Colonic mucosa (tissue), 4 donors: ENCODE measurements at regions not wholly inside any gene's neighbourhood (a gene's known extent, or its start where the extent isn't known, plus 50 kb on each side); places are given as distances from the start of the nearest gene placed in this dataset.

Experiments
- DNase-seq: peaks from one replicate; pipeline ENCODE4 v3.0.0-alpha.2; 2020
- H3K27ac ChIP-seq: fragments of 200-600 bp; one replicate; pipeline ENCODE4 v1.8.0; 2021
- H3K27me3 ChIP-seq: fragments of 200-600 bp; one replicate; pipeline ENCODE4 v1.8.0; 2021
- H3K36me3 ChIP-seq: fragments of 200-600 bp; one replicate; pipeline ENCODE4 v1.8.0; 2021
- H3K4me1 ChIP-seq: fragments of 200-600 bp; one replicate; pipeline ENCODE4 v1.8.0; 2021; ENCODE audit warnings: mild to moderate bottlenecking
- H3K4me3 ChIP-seq: fragments of 200-600 bp; one replicate; pipeline ENCODE4 v1.8.0; 2021
- H3K9ac ChIP-seq, 2 donors: one replicate each; pipeline ENCODE4 v1.7.0; 2013; ENCODE audit warnings: control low read depth in 2 of 2, low read depth in 2 of 2, low read length in 2 of 2
- H3K9me3 ChIP-seq: fragments of 200-600 bp; one replicate; pipeline ENCODE4 v1.8.0; 2021
- CTCF ChIP-seq: fragments of 200-600 bp; IDR thresholded peaks from one replicate; pipeline ENCODE4 v1.8.0; 2022; ENCODE audit warnings: antibody characterized with exemption, mild to moderate bottlenecking
- intact Hi-C: fragments of 100-400 bp; cut with DNase I; formaldehyde crosslinking; loops from one replicate; pipeline ENCODE4 v1.14.1; 2022
- donor health status: healthy.
- donor health status: DM: no; HTN: no; CAD: no.
- donor health status: DM: no; HTN: no; CAD: no.

- TF ChIP-seq CTCF, result no peak
- no peaks in the 10 kb centered on the region for H3K9me3 ChIP-seq
- no peak overlapping the region for H3K9ac ChIP-seq
- intact Hi-C loops, result no loop called here
- no peak overlapping the region for H3K4me3 ChIP-seq
- no peaks in the 10 kb centered on the region for H3K36me3 ChIP-seq
- DNase-seq, result no peak
- H3K27ac ChIP-seq, result no peak overlapping the region
- no peaks in the 10 kb centered on the region for H3K27me3 ChIP-seq
- no peaks in the 10 kb centered on the region for H3K4me1 ChIP-seq
These were observed 254.8 kb downstream of the TEX29 start for GRCh38 chr13:111575276-111575675.

- DNase-seq, result no peak
- TF ChIP-seq CTCF, result no peak
- H3K4me1 ChIP-seq, result no peaks in the 10 kb centered on the region
- H3K9me3 ChIP-seq, result no peaks in the 10 kb centered on the region
- no peaks in the 10 kb centered on the region for H3K27me3 ChIP-seq
- no peak overlapping the region for H3K27ac ChIP-seq
- H3K36me3 ChIP-seq, result no peaks in the 10 kb centered on the region
- intact Hi-C loops, result no loop called here
- H3K4me3 ChIP-seq, result no peak overlapping the region
- no peak overlapping the region for H3K9ac ChIP-seq
These were observed 255.3 kb downstream of the TEX29 start for GRCh38 chr13:111575719-111576118.

GRCh38 chr13:111577208-111577828 lies 256.9 kb downstream of the TEX29 start:
- Histone ChIP-seq H3K27ac (no peak overlapping the region), H3K27me3 (no peaks in the 10 kb centered on the region), H3K9ac (no peak overlapping the region), H3K36me3 (no peaks in the 10 kb centered on the region), H3K4me3 (no peak overlapping the region), H3K9me3 (no peaks in the 10 kb centered on the region), H3K4me1 (no peaks in the 10 kb centered on the region)
- no peak for TF ChIP-seq CTCF
- no peak for DNase-seq
- intact Hi-C loops, result no loop called here

GRCh38 chr13:111577956-111578605 lies 257.6 kb downstream of the TEX29 start:
- Histone ChIP-seq H3K4me3 (no peak overlapping the region), H3K4me1 (no peaks in the 10 kb centered on the region), H3K9me3 (no peaks in the 10 kb centered on the region), H3K27me3 (no peaks in the 10 kb centered on the region), H3K36me3 (no peaks in the 10 kb centered on the region), H3K27ac (no peak overlapping the region), H3K9ac (no peak overlapping the region)
- no peak for TF ChIP-seq CTCF
- intact Hi-C loops, result no loop called here
- DNase-seq, result no peak

- TF ChIP-seq CTCF, result no peak
- peak; percentile 29 for DNase-seq
- no peaks in the 10 kb centered on the region for H3K9me3 ChIP-seq
- intact Hi-C loops, result no loop called here
- no peaks in the 10 kb centered on the region for H3K27me3 ChIP-seq
- no peak overlapping the region for H3K27ac ChIP-seq
- H3K4me3 ChIP-seq, result no peak overlapping the region
- H3K36me3 ChIP-seq, result no peaks in the 10 kb centered on the region
- H3K9ac ChIP-seq, result no peak overlapping the region
- no peaks in the 10 kb centered on the region for H3K4me1 ChIP-seq
These were observed 263.7 kb downstream of the TEX29 start for GRCh38 chr13:111584101-111584672.
